HCT116 (cell line): ENCODE measurements at regions not wholly inside any gene's neighbourhood (a gene's known extent, or its start where the extent isn't known, plus 50 kb on each side); places are given as distances from the start of the nearest gene placed in this dataset.

Source experiments
- ATAC-seq: fragments of 200-7000 bp; cut with Tn5 transposase; 2 replicates; pipeline ENCODE4 v1.9.1; 2020; ENCODE audit warnings: mild to moderate bottlenecking, moderate library complexity
- BruUV-seq: library from RNA; stranded (reverse); fragments of 400-500 nt; replicated peaks from 2 replicates; lab custom pipeline; 2021; lab: Mats Ljungman, UMichigan
- CTCF ChIA-PET: fragments of 300-600 bp; sonication (Branson Sonifier 250); formaldehyde crosslinking; loops from one replicate; lab custom pipeline; 2021; ENCODE audit warnings: antibody characterized with exemption; lab: Charles Lee
- POLR2A ChIA-PET: fragments of 300-600, 350-600 bp; sonication (Branson Sonifier 250); formaldehyde crosslinking; loops from one replicate; lab custom pipeline; 2021; ENCODE audit warnings: antibody characterized with exemption; lab: Charles Lee
- RAD21 ChIA-PET, 2 experiments: fragments of 300-600 bp; sonication (Branson Sonifier 250); formaldehyde crosslinking; loops; one replicate each; lab custom pipeline; 2023; ENCODE audit warnings: low total read pairs in 2 of 2; ENCODE audit not compliant: uncharacterized antibody in 2 of 2, unreplicated experiment in 2 of 2, low non-redundant PET in 1 of 2; lab: Charles Lee
- DNase-seq: peaks from one replicate; pipeline ENCODE4 v3.0.0-alpha.2; 2010; ENCODE audit warnings: low read depth, low spot score
- H2AFZ ChIP-seq: fragments of 200-600 bp; shearing (Covaris generic), sonication (generic); 2 replicates; pipeline ENCODE4 v1.6.1; 2017; ENCODE audit warnings: low read depth, mixed run types, mixed read lengths, antibody characterized with exemption, low read length; ENCODE audit not compliant: poor library complexity, severe bottlenecking
- H3K27ac ChIP-seq: 2 replicates; pipeline ENCODE4 v1.5.1; 2012; ENCODE audit warnings: low read depth, low read length
- H3K27me3 ChIP-seq: fragments of 200-600 bp; sonication (generic); 2 replicates; pipeline ENCODE4 v1.6.1; 2016; ENCODE audit warnings: mixed run types, low read length, mixed read lengths; ENCODE audit not compliant: insufficient read depth
- H3K36me3 ChIP-seq, 2 experiments: fragments of 200-500 bp in 1 of 2; fragments of 200-600 bp in 1 of 2; sonication (Bioruptor generic) in 1 of 2; sonication (generic) in 1 of 2; 2 replicates each; pipeline versions ENCODE4 v1.5.1 to v1.6.1; 2014 to 2016; ENCODE audit warnings: low read length in 2 of 2, inconsistent platforms in 1 of 2, mixed read lengths in 1 of 2, mixed run types in 1 of 2; ENCODE audit not compliant: insufficient read depth in 2 of 2, control insufficient read depth in 1 of 2
- H3K4me1 ChIP-seq, 2 experiments: fragments of 200-600 bp in 1 of 2; sonication (generic) in 1 of 2; 2 replicates each; pipeline versions ENCODE4 v1.5.1 to v1.6.1; 2012 to 2017; ENCODE audit warnings: low read length in 2 of 2, inconsistent platforms in 1 of 2, mild to moderate bottlenecking in 1 of 2, mixed read lengths in 1 of 2, mixed run types in 1 of 2, moderate library complexity in 1 of 2; ENCODE audit not compliant: insufficient read depth in 2 of 2, control insufficient read depth in 1 of 2
- H3K4me2 ChIP-seq: fragments of 200-600 bp; sonication (generic); 2 replicates; pipeline ENCODE4 v1.6.1; 2017; ENCODE audit warnings: mixed run types, low read length, mixed read lengths
- H3K4me3 ChIP-seq, 2 experiments: fragments of 200-600 bp in 1 of 2; sonication (generic) in 1 of 2; replicated peaks in 1 of 2; 2 replicates each; pipeline ENCODE4 v1.5.1; 2011 to 2016; ENCODE audit warnings: low read length in 2 of 2, control low read depth in 1 of 2, low read depth in 1 of 2, mild to moderate bottlenecking in 1 of 2, mixed read lengths in 1 of 2, mixed run types in 1 of 2
- H3K79me2 ChIP-seq: fragments of 200-600 bp; sonication (generic); 2 replicates; pipeline ENCODE4 v1.6.1; 2017; ENCODE audit warnings: mild to moderate bottlenecking, mixed run types, low read length, moderate library complexity, mixed read lengths; ENCODE audit not compliant: insufficient read depth
- H3K9ac ChIP-seq: fragments of 200-600 bp; sonication (generic); 2 replicates; pipeline ENCODE4 v1.6.1; 2016; ENCODE audit warnings: low read length, mixed read lengths
- H3K9me2 ChIP-seq: fragments of 200-600 bp; sonication (generic), shearing (Covaris generic); 2 replicates; pipeline ENCODE4 v1.6.1; 2017; ENCODE audit warnings: mixed run types, mild to moderate bottlenecking, moderate library complexity; ENCODE audit not compliant: insufficient read depth
- H3K9me3 ChIP-seq, 2 experiments: fragments of 200-500 bp in 1 of 2; fragments of 200-600 bp in 1 of 2; sonication (Bioruptor generic) in 1 of 2; sonication (generic) in 1 of 2; 2 replicates each; pipeline ENCODE4 v1.6.1; 2014 to 2017; ENCODE audit warnings: low read length in 2 of 2, mixed read lengths in 2 of 2, inconsistent platforms in 1 of 2, low read depth in 1 of 2, mild to moderate bottlenecking in 1 of 2, mixed run types in 1 of 2, moderate library complexity in 1 of 2; ENCODE audit not compliant: control insufficient read depth in 1 of 2, insufficient read depth in 1 of 2
- H4K20me1 ChIP-seq: fragments of 200-600 bp; sonication (generic), shearing (Covaris generic); 2 replicates; pipeline ENCODE4 v1.6.1; 2017; ENCODE audit warnings: mixed run types, mild to moderate bottlenecking, moderate library complexity; ENCODE audit not compliant: insufficient read depth
- ELF1 ChIP-seq: IDR thresholded peaks from 2 replicates; pipeline ENCODE4 v1.6.1; 2012; ENCODE audit warnings: low read depth, borderline replicate concordance
- EZH2 ChIP-seq: fragments of 200-600 bp; sonication (generic); IDR thresholded peaks from 2 replicates; pipeline ENCODE4 v1.6.1; 2017; ENCODE audit warnings: antibody characterized with exemption, mixed run types
- EZH2phosphoT487 ChIP-seq: fragments of 200-600 bp; IDR thresholded peaks from 2 replicates; pipeline ENCODE4 v1.6.1; 2018; ENCODE audit warnings: antibody characterized with exemption, borderline replicate concordance
- FOSL1 ChIP-seq: IDR thresholded peaks from 2 replicates; pipeline ENCODE4 v1.6.1; 2012; ENCODE audit warnings: low read depth
- JUND ChIP-seq: IDR thresholded peaks from 2 replicates; pipeline ENCODE4 v1.6.1; 2012
- POLR2AphosphoS5 ChIP-seq: IDR thresholded peaks from 2 replicates; pipeline ENCODE4 v1.6.1; 2011; ENCODE audit warnings: mild to moderate bottlenecking, low read depth, low read length, moderate library complexity
- RAD21 ChIP-seq: IDR thresholded peaks from 2 replicates; pipeline ENCODE4 v1.6.1; 2012; ENCODE audit warnings: low read depth, mild to moderate bottlenecking
- SP1 ChIP-seq: IDR thresholded peaks from 2 replicates; pipeline ENCODE4 v1.6.1; 2012; ENCODE audit warnings: low read depth
- SRF ChIP-seq: IDR thresholded peaks from 2 replicates; pipeline ENCODE4 v1.6.1; 2012; ENCODE audit warnings: low read depth
- TCF7L2 ChIP-seq: IDR thresholded peaks from 2 replicates; pipeline ENCODE4 v1.7.0; 2011; ENCODE audit warnings: borderline replicate concordance, inconsistent platforms; ENCODE audit not compliant: insufficient read depth, insufficient read length; ENCODE audit errors: extremely low read depth
- YY1 ChIP-seq: IDR thresholded peaks from 2 replicates; pipeline ENCODE4 v1.6.1; 2011; ENCODE audit warnings: low read length, low read depth, moderate library complexity, mild to moderate bottlenecking; ENCODE audit not compliant: insufficient replicate concordance; ENCODE audit errors: extremely low read depth
- ZFX ChIP-seq: fragments of 450-650 bp; IDR thresholded peaks from 2 replicates; pipeline ENCODE4 v1.6.1; 2017
- ZNF274 ChIP-seq: fragments of 200-500 bp; sonication (Bioruptor generic); IDR thresholded peaks from 2 replicates; pipeline ENCODE4 v1.6.1; 2014; ENCODE audit warnings: mild to moderate bottlenecking, low read depth, low read length, inconsistent platforms
- intact Hi-C: fragments of 100-400 bp; cut with micrococcal nuclease; formaldehyde crosslinking; loops from 2 replicates; pipeline ENCODE4 v1.10.0; 2022
- TF ChIP-seq, protein P1 (sequence below): IDR thresholded peaks from 2 replicates; pipeline ENCODE4 v1.6.1; 2011; ENCODE audit warnings: mild to moderate bottlenecking, low read length, moderate library complexity; ENCODE audit not compliant: insufficient replicate concordance; ENCODE audit errors: extremely low read depth
- TF ChIP-seq, protein P2 (sequence below): IDR thresholded peaks from 2 replicates; pipeline ENCODE4 v1.6.1; 2012; ENCODE audit warnings: low read depth

DNA sequence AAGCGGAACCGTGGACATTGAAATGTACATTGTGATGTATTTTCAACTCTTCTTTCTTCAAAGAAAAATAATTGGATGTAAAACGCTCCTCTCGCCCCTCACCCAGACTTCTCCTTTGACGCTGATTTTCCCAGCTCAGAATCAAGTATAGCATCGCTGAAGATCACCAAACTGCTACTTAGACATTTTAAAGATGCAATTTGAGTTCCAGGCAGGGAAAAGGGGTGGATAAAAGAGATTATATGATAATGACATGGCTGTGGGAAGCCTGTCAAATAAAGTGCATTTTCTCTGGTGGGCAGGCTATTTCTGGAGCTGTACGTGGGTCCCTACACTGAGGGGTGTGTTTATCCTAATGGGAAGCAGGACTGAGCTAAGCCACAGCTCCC lies 240.4 kb downstream of the CDC5L start:
- intact Hi-C loops = no loop called here
- no peaks in the 10 kb centered on the region for H3K36me3 ChIP-seq
- RAD21 ChIA-PET = no interaction called here
- H3K9me3 ChIP-seq = no peaks in the 10 kb centered on the region
- POLR2A ChIA-PET = no interaction called here
- H3K79me2 ChIP-seq = no peaks in the 10 kb centered on the region
- DNase-seq (no peak), ATAC-seq (no peak)
- H4K20me1 ChIP-seq = no peaks in the 10 kb centered on the region
- H3K4me1 ChIP-seq = peaks cover 0 to 7% of the 10 kb centered on the region in 2 experiments; a peak in 1 of 4 replicates
- H3K4me3 ChIP-seq = no peak overlapping the region
- H2AFZ ChIP-seq = no peak overlapping the region
- no peaks in the 10 kb centered on the region for H3K9me2 ChIP-seq
- CTCF ChIA-PET = interaction anchor here (1.7 to 2.5 kb wide), 2 partner anchors 152 to 1295 kb away, joined by 7 to 12 read pairs; no protein-coding TSS in a partner anchor
- H3K27me3 ChIP-seq = no peaks in the 10 kb centered on the region
- no peak overlapping the region for H3K9ac ChIP-seq
- no TSS peak for BruUV-seq
- H3K4me2 ChIP-seq = no peak overlapping the region
- no peak overlapping the region for H3K27ac ChIP-seq
- TF ChIP-seq RAD21 (no peak), POLR2AphosphoS5 (no peak), EZH2phosphoT487 (no peak)
- TF ChIP-seq, all 23 proteins: peak for 0

DNA sequence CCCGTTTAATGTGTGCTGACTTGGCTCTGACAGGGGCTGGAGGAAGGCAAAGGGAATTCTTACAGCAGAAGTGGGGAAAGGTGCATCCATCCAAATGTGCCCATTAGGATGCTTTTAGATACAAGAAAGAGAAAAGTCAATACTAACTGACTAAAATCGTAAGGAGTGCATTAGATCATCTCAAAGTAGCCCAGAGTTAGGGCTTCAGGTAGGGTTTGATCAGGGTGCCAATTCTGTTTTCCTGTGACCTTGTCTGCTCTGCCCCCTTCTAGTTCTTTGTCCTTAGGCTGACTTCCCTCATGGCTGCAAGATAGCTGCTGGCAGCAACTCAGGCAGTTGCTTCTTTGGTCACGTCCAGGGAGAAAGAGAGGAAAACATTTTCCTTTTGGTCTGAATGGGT lies 240.8 kb downstream of the CDC5L start:
- Histone ChIP-seq H3K4me2 (no peak overlapping the region), H3K36me3 (no peaks in the 10 kb centered on the region), H3K9ac (no peak overlapping the region), H3K4me1 (peaks cover 0 to 7% of the 10 kb centered on the region in 2 experiments; a peak in 1 of 4 replicates), H3K27me3 (no peaks in the 10 kb centered on the region), H4K20me1 (no peaks in the 10 kb centered on the region), H3K4me3 (no peak overlapping the region), H2AFZ (no peak overlapping the region), H3K9me2 (no peaks in the 10 kb centered on the region), H3K27ac (no peak overlapping the region), H3K9me3 (no peaks in the 10 kb centered on the region), H3K79me2 (no peaks in the 10 kb centered on the region)
- ChIA-PET RAD21 (no interaction called here), CTCF (interaction anchor here (1.7 to 2.5 kb wide), 2 partner anchors 153 to 1294 kb away, joined by 7 to 12 read pairs; no protein-coding TSS in a partner anchor), POLR2A (no interaction called here)
- DNase-seq (no peak), ATAC-seq (no peak)
- no TSS peak for BruUV-seq
- intact Hi-C loops = no loop called here
- TF ChIP-seq POLR2AphosphoS5 (no peak), RAD21 (no peak), EZH2 (no peak), ZNF274 (no peak), SP1 (no peak), YY1 (no peak), ZFX (no peak), SRF (no peak), ELF1 (no peak), JUND (no peak), TCF7L2 (no peak), FOSL1 (no peak)
- TF ChIP-seq, protein P1, sequence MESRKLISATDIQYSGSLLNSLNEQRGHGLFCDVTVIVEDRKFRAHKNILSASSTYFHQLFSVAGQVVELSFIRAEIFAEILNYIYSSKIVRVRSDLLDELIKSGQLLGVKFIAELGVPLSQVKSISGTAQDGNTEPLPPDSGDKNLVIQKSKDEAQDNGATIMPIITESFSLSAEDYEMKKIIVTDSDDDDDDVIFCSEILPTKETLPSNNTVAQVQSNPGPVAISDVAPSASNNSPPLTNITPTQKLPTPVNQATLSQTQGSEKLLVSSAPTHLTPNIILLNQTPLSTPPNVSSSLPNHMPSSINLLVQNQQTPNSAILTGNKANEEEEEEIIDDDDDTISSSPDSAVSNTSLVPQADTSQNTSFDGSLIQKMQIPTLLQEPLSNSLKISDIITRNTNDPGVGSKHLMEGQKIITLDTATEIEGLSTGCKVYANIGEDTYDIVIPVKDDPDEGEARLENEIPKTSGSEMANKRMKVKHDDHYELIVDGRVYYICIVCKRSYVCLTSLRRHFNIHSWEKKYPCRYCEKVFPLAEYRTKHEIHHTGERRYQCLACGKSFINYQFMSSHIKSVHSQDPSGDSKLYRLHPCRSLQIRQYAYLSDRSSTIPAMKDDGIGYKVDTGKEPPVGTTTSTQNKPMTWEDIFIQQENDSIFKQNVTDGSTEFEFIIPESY = no peak
- TF ChIP-seq, protein P2, sequence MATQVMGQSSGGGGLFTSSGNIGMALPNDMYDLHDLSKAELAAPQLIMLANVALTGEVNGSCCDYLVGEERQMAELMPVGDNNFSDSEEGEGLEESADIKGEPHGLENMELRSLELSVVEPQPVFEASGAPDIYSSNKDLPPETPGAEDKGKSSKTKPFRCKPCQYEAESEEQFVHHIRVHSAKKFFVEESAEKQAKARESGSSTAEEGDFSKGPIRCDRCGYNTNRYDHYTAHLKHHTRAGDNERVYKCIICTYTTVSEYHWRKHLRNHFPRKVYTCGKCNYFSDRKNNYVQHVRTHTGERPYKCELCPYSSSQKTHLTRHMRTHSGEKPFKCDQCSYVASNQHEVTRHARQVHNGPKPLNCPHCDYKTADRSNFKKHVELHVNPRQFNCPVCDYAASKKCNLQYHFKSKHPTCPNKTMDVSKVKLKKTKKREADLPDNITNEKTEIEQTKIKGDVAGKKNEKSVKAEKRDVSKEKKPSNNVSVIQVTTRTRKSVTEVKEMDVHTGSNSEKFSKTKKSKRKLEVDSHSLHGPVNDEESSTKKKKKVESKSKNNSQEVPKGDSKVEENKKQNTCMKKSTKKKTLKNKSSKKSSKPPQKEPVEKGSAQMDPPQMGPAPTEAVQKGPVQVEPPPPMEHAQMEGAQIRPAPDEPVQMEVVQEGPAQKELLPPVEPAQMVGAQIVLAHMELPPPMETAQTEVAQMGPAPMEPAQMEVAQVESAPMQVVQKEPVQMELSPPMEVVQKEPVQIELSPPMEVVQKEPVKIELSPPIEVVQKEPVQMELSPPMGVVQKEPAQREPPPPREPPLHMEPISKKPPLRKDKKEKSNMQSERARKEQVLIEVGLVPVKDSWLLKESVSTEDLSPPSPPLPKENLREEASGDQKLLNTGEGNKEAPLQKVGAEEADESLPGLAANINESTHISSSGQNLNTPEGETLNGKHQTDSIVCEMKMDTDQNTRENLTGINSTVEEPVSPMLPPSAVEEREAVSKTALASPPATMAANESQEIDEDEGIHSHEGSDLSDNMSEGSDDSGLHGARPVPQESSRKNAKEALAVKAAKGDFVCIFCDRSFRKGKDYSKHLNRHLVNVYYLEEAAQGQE = no peak
